Sigmoid colon (tissue), 4 donors: ENCODE measurements at regions not wholly inside any gene's neighbourhood (a gene's known extent, or its start where the extent isn't known, plus 50 kb on each side); places are given as distances from the start of the nearest gene placed in this dataset.

Experiments
- CTCF ChIP-seq, 4 experiments: fragments of 450-650 bp in 3 of 4; fragments of 200-600 bp in 1 of 4; IDR thresholded peaks; one replicate each; pipeline ENCODE4 v1.5.1; 2016 to 2019; ENCODE audit warnings: antibody characterized with exemption in 4 of 4, mild to moderate bottlenecking in 3 of 4, moderate library complexity in 2 of 4
- EP300 ChIP-seq, 4 donors: sonication (generic); formaldehyde crosslinking; IDR thresholded peaks; one replicate each; pipeline ENCODE4 v1.6.1; 2017; ENCODE audit warnings: antibody characterized with exemption in 4 of 4
- POLR2A ChIP-seq, 2 donors: fragments of 450-650 bp; IDR thresholded peaks; one replicate each; pipeline ENCODE4 v1.6.1; 2016; ENCODE audit warnings: antibody characterized with exemption in 2 of 2, mild to moderate bottlenecking in 2 of 2, moderate library complexity in 2 of 2

- no peak for TF ChIP-seq EP300 (IDR thresholded peaks at IDR 0.05)
- no peak for TF ChIP-seq CTCF (IDR thresholded peaks at IDR 0.05)
- TF ChIP-seq POLR2A (IDR thresholded peaks at IDR 0.05): no peak
Measured at GRCh38 chr4:57333684-57334083, 223.5 kb upstream of the IGFBP7 start.
